ENCODE measurements at regions not wholly inside any gene's neighbourhood (a gene's known extent, or its start where the extent isn't known, plus 50 kb on each side); places are given as distances from the start of the nearest gene placed in this dataset.

DNA sequence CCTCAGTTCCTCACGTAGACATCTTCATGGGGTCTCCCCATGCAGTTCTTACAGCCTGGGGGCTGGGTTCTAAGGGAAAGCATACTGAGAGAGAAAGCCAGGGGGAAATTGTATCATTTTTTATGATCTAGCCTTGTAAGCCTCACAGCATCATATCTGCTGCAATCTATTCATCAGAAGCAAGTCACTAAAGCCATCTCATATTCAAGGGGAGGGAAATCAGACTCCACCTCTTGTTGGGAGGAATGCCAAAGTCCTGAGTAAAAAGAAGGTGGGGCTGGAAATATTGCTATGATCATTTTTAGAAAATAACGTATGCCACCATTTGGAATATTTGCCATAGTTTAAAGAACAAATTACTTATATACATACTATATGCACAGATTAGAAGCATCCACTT lies 304.6 kb downstream of the TXNL1 start:
- TF ChIP-seq SIRT6 (IDR thresholded peaks at IDR 0.05; ENCODE audit: low read length): no peak
- no peak for TF ChIP-seq TAF1 (IDR thresholded peaks at IDR 0.05; ENCODE audit: low read depth, low read length)
- TF ChIP-seq NRF1 (IDR thresholded peaks at IDR 0.05; ENCODE audit: low read depth, low read length): no peak

Data from H1 (cell line).